ENCODE measurements at regions not wholly inside any gene's neighbourhood (a gene's known extent, or its start where the extent isn't known, plus 50 kb on each side); places are given as distances from the start of the nearest gene placed in this dataset.
"Not testable (repeated sequence)": the region's sequence is repeated elsewhere in the genome, so short reads cannot be mapped to it uniquely, and the experiment has no call there.

GRCh38 chr6:22349051-22349450 lies 52.2 kb upstream of the PRL start:
- DNase-seq (ENCODE audit: low spot score) = no peak

DNA sequence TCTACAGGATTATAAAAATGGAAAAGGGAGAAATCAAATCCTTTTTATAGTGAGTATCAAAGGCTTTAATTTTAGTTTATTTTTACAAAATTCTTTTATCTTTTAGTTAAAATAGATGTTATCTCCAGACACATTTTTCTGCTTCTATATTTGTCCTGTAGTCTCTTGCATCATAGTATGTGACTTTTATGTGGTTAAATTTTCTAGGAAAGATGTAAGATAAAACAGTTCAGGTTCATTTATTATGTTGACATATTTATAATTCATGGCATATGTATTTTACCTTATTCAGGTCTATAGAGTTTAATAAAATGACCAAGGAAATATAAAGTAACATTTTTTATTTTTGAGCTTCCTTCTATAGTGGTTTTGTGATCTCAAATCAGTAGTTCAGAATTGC lies 52.7 kb upstream of the PRL start:
- no peak for DNase-seq (ENCODE audit: low spot score)

DNA sequence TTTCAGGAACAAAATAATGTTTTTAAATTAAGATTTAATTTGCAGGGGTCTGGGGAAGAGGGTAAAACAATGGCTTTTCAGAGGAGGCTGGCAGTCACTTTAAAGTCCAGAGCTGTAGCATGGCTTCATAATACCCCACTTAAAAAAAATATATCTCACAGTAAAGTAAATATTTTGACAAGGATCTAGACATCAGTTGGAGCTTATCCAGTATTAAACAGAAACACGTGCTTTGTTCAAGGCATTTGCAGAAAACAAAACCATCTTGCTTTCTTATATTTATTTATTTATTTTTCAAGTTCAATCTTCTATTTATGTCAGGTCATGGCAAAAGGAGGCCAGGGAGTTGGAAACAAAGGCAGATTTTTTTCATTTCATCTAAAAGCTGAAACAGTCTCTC lies 53.3 kb upstream of the PRL start:
- no peak for DNase-seq (ENCODE audit: low spot score)

GRCh38 chr6:22353101-22353500 lies 56.3 kb upstream of the PRL start:
- DNase-seq (ENCODE audit: low spot score) = no peak

DNA sequence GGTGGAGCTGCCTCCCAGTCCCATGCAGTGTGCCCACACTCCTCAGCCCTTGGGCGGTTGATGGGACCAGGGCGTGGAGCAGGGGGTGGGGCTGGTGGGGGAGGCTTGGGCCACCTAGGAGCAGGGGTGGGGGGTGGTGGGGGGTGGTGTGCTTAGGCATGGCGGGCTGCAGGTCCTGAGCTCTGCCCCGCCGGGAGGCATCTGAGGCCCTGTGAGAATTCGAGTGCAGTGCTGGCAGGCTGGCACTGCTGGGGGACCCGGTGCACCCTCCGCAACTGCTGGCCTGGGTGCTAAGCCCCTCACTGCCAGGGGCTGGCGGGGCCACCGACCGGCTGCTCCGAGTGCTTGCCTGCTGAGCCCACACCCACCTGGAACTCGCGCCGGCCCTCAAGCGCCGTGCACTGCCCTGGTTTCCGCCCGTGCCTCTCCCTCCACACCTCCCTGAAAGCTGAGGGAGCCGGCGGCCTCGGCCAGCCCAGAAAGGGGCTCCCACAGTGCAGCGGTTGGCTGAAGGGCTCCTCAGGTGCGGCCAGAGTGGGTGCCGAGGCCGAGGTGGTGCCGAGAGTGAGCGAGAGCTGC lies 59.6 kb upstream of the PRL start:
- DNase-seq (ENCODE audit: low spot score) = no peak

DNA sequence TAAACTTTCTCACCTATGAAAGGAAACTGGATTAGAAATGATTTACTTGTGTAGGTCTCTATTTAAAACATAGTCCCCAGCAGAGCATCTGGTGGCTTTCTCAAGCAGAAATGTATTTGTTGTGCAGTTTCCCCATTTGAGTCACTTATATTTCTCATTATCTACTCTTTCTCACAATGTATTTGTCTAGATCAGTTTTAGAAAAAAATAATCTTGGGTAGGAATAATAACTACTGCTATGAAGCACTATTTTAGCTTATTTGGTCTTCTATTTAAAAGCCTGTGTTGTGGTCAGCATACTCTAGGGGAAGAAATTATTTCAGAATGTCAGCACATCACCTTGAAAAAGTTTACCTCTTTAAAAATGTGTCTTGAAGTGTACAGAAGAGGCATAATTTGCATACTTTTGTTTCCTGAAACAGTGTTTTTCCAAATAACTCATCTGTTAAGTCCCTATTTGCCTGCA lies 60.9 kb upstream of the PRL start:
- DNase-seq (ENCODE audit: low spot score) = no peak

DNA sequence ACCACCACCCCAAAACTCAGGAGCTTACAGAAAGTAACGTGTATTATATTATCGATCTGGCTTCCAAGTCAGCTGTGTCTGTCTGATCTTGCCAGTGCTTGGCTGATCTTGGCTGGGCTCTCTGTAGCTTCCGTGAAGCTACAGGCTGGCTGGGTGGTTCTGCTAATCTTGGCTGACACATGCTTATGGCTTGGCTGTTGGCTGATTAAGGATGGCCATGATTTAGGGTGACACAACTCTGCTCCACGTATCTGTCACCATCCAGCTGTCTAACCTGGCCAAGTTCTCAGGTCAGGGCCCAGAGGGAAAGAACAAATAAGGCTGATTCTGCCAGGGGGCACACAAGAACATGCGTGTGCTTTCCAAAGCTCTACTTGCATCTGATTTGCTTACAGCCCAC lies 64.7 kb upstream of the PRL start:
- no peak for DNase-seq (ENCODE audit: low spot score)

- no peak for DNase-seq (ENCODE audit: low spot score)
Measured at GRCh38 chr6:22362361-22362760, 65.5 kb upstream of the PRL start.

- DNase-seq (ENCODE audit: low spot score) = no peak
Measured at GRCh38 chr6:22363166-22363713, 66.4 kb upstream of the PRL start.

GRCh38 chr6:22363714-22364239 lies 66.9 kb upstream of the PRL start:
- no peak for DNase-seq (ENCODE audit: low spot score)

DNA sequence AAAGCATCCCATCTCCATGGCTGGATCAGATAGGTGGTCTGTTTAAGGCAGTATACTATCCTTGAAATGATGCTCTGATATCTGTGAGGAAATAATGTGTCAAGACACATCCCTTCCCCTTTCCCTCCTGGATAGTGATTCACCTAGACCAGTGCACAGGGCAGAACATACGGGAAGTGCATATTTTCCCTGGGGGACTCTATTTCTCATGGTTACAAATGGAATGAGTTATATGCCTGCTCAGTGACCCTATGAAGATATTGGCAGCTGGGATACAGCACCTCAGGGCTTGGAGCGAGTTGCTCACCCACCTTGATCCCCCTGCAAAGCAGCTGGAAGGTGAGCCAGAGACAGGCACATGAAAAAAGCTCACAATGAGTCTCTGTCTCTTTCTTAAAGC lies 67.5 kb upstream of the PRL start:
- DNase-seq (ENCODE audit: low spot score) = no peak

GRCh38 chr6:22366214-22366613 lies 69.4 kb upstream of the PRL start:
- no peak for DNase-seq (ENCODE audit: low spot score)

DNA sequence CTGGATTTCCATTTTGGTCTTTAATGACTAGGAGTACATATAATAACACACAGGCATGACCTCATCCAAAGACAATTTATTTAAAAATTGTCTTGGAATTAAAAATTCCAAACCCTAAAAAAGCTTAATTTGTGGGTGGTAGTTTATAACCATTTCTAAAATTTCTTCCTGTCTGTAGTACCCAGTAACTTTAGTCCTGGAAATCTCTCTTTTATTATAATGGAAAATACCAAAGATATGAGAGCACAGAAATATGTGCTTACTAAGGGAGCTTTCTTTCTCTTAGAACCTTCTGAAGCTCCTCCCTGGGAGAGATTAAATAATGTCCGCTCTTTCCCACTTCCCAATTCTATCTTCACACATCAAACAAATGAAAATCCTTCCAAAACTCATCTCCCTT lies 70.5 kb upstream of the PRL start:
- DNase-seq (ENCODE audit: low spot score) = no peak

DNA sequence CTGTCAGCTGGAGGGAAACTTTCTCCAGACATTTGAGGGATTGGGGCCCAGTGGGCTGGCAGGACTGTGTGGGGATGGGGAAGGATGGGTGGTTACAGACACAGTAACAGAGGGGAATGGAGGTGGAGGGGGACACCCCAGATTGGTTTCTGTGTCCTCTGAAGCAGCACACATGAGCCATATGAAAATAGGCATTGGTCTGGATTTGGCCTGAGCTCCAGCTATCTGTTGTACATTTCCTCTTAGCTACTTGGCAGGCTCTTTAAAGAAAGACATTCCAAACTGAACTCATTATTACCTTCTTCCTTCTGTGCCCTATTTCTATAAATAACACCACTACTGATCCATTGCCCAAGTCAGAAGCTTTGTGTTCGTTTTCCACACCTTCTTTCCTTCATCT lies 72.0 kb upstream of the PRL start:
- DNase-seq (ENCODE audit: low spot score) = no peak

- no peak for DNase-seq (ENCODE audit: low spot score)
Measured at GRCh38 chr6:22372922-22373321, 76.1 kb upstream of the PRL start.

DNA sequence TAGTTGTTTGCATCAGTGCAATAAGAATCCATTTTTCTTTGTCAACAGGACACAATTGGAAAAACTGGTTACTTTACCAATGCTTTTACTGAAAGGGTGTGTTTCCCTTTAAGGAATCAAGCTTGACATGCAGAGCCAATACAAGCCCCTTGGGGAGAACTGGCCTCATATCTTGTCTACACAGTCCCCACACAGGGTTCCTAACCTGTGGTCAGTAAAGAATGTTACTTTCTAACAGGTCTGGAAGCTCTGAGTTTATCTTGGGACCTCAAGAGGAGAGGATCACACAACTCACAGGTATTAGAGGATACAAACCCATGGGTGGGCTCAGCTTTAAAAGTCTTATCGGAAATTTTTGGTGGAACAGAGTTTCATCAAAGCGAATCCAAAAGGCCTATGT lies 78.1 kb upstream of the PRL start:
- DNase-seq (ENCODE audit: low spot score) = not testable (repeated sequence)

GRCh38 chr6:22376293-22376692 lies 79.5 kb upstream of the PRL start:
- DNase-seq (ENCODE audit: low spot score) = not testable (repeated sequence)

DNA sequence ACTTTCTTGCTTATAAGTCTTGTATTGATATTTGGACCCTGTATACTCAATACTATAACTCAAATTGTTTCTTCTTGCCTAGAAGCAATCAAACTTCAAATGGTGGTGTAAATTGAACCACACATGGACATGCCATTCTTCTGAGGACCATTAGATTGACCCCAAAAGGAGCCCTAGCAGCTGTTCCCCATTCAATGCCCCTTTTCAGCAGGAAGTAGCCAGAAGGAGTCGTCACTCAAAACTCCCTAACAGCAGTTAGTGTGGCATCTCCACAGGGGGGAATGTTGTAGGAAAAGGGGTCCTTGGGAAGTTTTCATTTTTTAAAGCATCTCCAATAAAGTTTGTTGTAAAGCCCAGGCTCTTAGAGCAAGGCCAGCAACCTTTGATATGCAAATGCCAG lies 81.7 kb upstream of the PRL start:
- not testable (repeated sequence) for DNase-seq (ENCODE audit: low spot score)

DNA sequence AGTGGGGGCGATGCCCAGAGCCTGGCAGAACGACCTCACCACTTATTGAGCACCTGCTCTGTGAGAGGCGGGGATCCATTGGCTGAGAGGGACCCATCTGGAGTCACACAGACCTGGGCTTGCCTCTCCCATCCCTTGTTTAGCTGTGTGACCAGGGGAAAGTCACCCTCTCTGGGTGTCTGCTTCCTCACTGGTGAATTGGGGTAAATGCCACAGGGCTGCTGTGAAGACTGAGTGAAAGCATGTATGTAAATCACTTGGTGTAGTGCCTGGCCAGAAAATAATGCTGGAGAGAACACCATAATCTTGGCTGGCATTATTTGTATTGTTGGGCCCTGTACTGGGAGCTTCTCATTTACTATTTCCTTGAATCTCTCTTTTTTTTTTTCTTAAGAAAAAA lies 83.4 kb upstream of the PRL start:
- DNase-seq (ENCODE audit: low spot score) = no peak

DNA sequence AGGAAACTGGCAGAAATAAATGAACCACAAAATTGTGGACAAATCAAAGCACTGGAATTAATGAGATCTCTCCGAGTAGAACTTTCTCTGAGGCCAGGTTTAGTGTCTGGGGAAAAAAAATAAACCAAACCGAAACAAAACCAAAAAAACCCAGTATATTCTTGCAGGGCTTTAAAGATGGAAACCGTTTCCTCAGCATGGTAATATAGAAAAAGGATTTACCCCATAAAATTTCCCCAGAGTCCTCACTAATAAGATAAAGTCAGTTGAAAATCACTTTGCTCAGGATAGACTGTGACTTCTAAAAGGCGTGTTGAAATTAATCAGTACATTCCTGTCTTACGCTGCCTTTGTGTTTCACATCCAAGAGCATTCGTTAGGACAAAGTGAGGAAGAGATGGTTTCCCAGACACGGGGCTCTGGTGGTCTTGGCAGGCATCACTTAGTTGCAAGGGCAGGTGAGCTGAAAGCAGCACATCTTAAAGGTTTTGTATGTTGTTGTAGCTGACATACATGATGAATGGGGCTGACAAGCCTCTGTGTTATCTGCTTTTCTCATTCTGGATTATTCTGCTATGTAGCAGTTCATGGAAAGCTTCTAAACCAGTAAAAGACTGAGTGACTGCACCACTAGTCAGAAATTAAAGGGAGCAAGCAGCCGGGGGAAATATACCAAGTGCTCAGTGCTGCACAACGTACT lies 85.2 kb upstream of the PRL start:
- DNase-seq (ENCODE audit: low spot score) = no peak

DNA sequence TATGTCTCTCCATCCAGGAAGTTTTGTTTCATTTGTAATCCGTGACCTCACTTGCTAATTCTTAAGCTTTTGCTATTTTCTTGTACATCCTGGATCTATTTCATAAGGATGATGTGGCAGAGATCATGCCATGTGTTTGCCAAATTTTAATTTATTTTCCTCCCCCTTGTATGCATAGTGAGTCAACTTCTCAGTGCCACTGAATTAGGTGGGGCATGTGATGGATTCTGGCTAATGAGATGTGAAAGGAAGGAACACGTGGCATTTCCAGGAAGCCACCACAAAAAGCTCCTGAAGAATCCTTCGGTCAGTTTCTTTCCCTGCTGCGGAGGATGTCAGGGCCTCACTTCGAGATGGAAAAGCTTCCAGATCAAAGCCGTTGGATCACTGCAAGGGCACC lies 86.2 kb upstream of the PRL start:
- no peak for DNase-seq (ENCODE audit: low spot score)

GRCh38 chr6:22392711-22393110 lies 95.9 kb upstream of the PRL start:
- no peak for DNase-seq (ENCODE audit: low spot score)

DNA sequence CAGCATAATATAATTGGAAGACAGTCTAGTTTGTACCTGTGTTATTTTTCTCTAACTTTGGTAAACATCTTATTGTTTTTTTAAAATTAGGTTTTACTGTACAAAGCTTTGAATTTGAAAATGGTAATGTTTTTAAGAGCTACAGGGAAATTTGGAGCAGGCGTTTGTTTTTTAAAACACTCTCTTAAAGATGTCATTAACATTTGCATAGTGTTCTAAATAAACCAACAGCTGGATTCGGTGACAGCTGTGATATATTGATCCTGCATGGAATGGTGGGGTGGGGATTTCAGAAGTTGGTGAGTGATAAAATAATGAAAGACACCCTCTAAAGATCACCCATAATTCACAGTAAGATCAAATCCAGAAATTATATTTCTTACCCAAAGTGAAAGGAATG lies 97.9 kb upstream of the PRL start:
- DNase-seq (ENCODE audit: low spot score) = no peak

DNA sequence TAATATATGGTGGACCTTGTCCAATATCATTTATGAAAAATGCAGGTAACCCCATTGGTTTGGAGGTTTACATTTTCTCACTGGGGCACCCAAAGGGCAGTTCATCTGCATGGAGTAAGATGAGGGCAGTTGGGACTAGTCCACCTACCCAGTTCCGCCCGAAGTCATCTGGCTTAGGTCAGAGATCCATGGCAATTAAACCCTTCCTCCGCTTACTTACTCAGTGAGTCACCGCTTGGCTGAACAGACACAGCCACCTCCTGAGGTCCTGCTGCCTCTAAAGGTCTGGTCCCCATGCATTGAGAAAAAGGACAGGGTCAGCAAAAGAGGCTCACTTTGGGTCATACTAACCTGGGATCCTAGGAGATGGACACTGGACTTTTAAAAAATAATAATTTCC lies 102.9 kb upstream of the PRL start:
- no peak for DNase-seq (ENCODE audit: low spot score)
